NB4 (cell line): ENCODE measurements at regions not wholly inside any gene's neighbourhood (a gene's known extent, or its start where the extent isn't known, plus 50 kb on each side); places are given as distances from the start of the nearest gene placed in this dataset.

Source experiments
- DNase-seq: peaks from one replicate; pipeline ENCODE4 v3.0.0; 2010; ENCODE audit warnings: low read depth
- H3K4me3 ChIP-seq: one replicate; pipeline ENCODE4 v1.5.1; 2011; ENCODE audit warnings: mild to moderate bottlenecking, low read depth, low read length, moderate library complexity
- MYC ChIP-seq: IDR thresholded peaks from 2 replicates; pipeline ENCODE4 v1.6.1; 2011; ENCODE audit warnings: low read depth, low read length
- POLR2A ChIP-seq: IDR thresholded peaks from 2 replicates; pipeline ENCODE4 v1.6.1; 2011; ENCODE audit warnings: mild to moderate bottlenecking; ENCODE audit not compliant: insufficient read length; ENCODE audit errors: extremely low read depth
- TF ChIP-seq, protein P1 (sequence below): IDR thresholded peaks from one replicate; pipeline ENCODE4 v1.5.1; 2012; ENCODE audit warnings: low read depth, low read length
- TF ChIP-seq, protein P2 (sequence below): IDR thresholded peaks from 2 replicates; pipeline ENCODE4 v1.6.1; 2011; ENCODE audit warnings: low read depth, low read length

DNA sequence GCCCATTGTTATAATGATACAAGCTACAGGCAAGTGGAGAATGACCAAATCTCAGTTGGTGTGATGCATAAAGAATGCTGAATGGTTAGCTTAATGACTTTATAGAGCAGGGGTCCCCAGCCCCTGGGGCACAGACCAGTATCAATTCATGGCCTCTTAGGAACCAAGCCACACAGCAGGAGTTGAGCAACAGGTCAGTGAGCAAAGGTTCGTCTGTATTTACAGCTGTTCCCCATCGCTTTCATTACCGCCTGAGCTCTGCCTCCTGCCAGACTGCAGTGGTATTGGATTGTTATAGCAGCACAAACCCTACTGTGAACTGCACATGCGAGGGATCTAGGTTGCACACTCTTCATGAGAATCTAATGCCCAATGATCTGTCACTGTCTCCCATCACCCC, 114.0 kb upstream of the ZFHX3 start:
- TF ChIP-seq, protein P1, sequence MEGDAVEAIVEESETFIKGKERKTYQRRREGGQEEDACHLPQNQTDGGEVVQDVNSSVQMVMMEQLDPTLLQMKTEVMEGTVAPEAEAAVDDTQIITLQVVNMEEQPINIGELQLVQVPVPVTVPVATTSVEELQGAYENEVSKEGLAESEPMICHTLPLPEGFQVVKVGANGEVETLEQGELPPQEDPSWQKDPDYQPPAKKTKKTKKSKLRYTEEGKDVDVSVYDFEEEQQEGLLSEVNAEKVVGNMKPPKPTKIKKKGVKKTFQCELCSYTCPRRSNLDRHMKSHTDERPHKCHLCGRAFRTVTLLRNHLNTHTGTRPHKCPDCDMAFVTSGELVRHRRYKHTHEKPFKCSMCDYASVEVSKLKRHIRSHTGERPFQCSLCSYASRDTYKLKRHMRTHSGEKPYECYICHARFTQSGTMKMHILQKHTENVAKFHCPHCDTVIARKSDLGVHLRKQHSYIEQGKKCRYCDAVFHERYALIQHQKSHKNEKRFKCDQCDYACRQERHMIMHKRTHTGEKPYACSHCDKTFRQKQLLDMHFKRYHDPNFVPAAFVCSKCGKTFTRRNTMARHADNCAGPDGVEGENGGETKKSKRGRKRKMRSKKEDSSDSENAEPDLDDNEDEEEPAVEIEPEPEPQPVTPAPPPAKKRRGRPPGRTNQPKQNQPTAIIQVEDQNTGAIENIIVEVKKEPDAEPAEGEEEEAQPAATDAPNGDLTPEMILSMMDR = no peak
- TF ChIP-seq POLR2A (no peak), MYC (no peak)
- TF ChIP-seq, protein P2, sequence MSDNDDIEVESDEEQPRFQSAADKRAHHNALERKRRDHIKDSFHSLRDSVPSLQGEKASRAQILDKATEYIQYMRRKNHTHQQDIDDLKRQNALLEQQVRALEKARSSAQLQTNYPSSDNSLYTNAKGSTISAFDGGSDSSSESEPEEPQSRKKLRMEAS = no peak
- H3K4me3 ChIP-seq = no peak overlapping the region
- no peak for DNase-seq

DNA sequence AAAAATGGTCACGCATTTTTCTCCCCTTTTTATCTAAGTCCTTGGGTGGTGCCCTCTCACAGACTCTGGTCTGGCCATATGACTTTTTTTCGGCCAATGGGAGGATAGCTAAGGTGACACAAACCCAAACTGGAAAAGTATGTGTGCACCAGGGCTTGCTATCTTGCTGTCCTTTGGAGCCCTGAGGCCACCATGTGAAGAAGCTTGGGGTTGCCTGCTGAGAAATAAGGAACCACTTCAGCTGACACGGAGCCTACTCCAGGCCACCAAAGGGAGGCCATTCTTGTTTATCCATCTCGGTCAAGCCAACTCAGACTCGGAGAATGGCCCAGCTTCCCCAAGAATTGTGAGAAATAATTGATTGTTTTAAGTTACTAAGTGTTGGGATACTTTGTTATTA, 111.4 kb upstream of the ZFHX3 start:
- TF ChIP-seq MYC = no peak
- TF ChIP-seq POLR2A = no peak
- TF ChIP-seq, protein P1 = no peak
- TF ChIP-seq, protein P2 = no peak
- no peak overlapping the region for H3K4me3 ChIP-seq
- DNase-seq = peak; percentile 37

DNA sequence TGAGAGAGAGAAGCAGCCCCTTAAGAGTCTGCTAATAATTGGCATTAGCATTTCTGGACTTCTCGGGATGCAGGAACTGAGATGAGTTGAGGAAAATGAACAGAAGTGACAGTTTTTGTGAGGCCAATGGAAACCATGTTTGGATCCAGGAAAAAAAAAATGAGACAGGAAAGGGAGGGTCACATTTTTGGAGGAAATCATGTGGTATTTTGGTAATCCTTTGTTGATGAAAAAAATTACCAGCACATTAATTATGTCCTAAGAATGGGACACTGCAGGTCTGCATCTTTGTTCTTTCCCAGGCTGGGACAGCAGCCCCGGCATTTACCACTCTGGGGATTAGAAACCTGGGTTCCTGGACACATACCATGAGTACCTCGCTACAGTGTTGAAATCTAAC, 109.9 kb upstream of the ZFHX3 start:
- no peak overlapping the region for H3K4me3 ChIP-seq
- TF ChIP-seq POLR2A = no peak
- TF ChIP-seq, protein P1 = no peak
- TF ChIP-seq MYC = no peak
- TF ChIP-seq, protein P2 = no peak

DNA sequence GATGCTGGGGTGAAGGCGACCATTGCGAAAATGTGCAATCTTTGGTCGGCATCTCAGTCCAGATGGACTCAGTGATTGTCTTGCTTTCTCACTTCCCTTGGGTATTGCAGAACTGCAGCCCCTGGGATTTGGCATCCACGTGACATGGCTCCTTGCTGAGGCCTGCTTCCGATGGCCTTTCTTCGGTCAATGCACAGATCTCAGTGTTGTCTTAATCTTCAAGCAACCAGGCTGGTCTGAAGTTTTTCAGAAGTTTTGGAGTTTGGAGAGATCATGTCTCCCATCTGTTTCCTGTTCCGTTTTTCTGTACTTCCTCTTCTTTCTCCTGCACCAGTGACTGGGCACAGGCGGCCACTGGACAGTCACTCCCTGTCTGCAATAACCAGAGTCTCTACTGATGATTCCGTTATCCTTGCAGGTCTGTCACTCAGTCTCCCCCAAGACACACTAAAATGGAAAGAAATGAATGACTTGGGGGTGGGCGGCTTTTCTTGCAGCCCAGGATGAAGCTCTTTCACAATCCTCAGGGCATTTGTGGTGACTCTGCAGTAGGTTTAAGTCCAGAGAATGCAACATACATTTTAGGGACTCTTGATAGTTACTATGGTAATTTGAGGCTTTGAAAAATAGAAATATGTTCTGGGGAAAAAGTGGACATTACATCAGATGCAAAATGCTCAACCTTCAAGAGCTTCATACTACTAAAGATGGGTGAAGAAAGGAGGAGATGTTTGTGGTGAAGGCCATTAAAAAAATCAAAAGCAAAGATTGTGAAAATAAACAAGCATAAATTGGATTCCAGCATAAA, 106.3 kb upstream of the ZFHX3 start:
- TF ChIP-seq POLR2A (no peak), MYC (peak; percentile 92)
- TF ChIP-seq, protein P2 = peak; percentile 98
- TF ChIP-seq, protein P1 = no peak
- H3K4me3 ChIP-seq = no peak overlapping the region
- DNase-seq = peak; percentile 99

More for the DNA sequence above, 109.9 kb upstream of the ZFHX3 start:
- no peak for DNase-seq

DNA sequence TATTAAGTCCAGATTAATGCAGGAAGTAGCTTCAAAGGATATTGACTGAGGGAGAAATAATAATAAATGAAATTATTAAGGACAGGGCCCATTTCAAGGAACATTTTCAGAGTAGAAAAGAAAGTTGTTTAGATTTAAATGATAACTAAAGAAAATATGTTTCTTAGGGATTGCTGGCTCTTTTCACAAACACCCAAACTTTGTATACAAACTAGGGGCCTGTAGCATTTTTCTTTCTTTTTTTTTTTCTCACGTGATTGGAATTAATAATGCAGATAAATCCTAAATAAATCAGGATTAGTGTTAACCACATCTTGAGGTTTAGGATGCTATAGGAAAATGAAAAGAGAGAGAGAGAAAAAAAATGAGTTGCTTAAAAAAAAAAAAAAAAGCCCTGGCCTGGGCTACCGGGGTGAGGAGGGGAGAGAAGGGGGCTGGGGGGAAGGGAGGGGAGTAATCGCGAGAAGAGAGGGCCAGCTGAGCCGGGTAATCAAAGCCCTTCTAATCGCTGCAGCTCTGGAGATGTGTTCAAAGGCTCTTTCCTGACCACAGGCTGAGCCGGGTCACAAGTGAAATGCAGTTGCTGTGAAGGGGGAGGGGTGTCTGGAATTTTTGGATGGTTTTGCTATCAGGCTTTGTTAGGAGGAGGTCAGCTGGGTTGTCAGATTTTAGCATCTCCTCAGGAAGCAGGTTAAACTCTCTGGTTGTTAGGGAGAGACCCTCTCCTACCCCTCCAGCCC, 104.6 kb upstream of the ZFHX3 start:
- no peak for DNase-seq
- TF ChIP-seq, protein P1 = no peak
- no peak for TF ChIP-seq POLR2A
- TF ChIP-seq, protein P2 = no peak
- TF ChIP-seq MYC = no peak
- no peak overlapping the region for H3K4me3 ChIP-seq
